Esophagus mucosa (tissue), 1 donor: ENCODE measurements at regions not wholly inside any gene's neighbourhood (a gene's known extent, or its start where the extent isn't known, plus 50 kb on each side); places are given as distances from the start of the nearest gene placed in this dataset.

Experiments
- ATAC-seq: fragments of 200-7000 bp; cut with Tn5 transposase; one replicate; pipeline ENCODE4 v1.9.1; 2020
- donor health status: DM: yes; HTN: yes; CAD: no.

DNA sequence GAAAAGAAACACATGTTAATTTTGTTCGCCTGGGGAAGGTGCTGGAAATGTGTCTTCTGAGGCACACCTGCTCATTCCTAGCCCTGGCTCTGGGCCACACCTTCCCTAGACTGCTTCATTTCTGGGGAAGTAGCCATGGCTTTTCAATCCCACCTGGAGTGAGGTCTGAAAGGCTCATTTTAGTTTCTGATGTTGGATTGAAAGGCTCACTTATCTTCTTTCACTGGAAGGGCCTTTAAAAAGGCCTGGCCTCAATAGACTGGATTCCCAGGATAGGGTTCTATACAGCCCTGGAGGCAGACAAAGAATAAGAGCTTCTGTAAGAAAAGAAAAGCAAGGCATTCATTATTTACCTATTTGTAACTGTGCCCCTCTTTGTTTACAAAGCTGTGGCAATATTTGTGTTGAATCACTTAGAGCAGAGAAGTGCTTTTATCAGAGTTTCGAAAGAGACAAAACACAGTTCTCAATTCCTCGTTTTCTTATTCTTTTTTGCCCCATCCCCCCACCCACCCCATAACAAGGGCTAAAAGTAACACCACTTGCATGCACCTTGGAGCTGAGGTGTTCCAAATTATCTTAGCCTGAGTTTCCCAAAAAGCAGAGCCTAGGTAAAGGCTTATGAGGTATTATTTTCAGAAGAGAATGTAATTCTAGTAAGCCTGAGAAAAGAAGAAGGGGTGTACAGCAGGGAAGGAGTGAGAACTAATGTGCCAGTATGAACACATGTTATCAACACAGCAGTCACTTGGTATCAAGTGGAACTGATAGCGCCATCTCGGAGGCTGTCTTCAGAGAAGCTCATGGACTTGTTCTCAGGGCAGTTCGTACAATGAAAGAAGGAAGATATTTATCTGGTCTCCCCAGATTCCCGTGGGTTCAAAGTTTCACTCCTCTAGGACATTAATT, 413.1 kb downstream of the KCTD16 start:
- no peak for ATAC-seq

DNA sequence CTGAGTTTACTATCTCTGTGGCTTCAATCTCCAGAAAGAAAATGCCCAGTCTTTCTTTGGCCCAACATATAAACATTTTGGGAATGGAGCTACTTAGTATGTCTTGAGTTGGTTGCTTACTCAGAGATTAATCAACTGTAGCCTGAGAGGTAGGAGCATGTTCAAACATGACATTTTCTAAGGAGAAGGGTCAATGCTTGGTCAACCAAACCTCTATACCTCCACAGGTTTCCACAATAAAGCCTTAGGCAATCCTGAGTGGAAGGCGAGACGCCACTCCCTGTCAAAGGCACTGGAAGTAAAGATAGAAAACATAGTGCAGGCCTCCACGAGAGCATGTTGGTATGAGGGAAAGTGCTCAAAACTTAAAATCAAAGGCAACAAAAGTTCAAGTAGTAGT, 411.4 kb downstream of the KCTD16 start:
- ATAC-seq: peak; percentile 70

DNA sequence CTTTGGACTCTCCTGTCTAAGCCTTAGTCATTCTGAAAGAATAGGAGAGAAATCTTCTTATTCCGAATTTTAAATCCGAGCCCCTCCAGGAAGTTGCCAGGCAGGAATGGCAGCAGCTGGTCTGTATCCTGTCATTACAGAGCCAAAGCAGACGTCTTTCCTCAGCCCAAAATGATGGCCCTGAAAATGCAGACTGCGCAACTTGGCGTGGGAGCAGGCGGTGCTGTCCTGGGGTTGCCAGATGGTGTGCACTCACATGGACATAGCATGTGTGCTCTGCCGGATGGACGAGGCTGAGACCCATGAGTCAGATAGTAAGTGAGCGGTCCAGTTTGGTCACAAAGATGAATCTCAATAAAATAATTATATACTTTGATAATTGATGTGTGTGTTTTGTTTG, 410.4 kb downstream of the KCTD16 start:
- ATAC-seq: no peak

DNA sequence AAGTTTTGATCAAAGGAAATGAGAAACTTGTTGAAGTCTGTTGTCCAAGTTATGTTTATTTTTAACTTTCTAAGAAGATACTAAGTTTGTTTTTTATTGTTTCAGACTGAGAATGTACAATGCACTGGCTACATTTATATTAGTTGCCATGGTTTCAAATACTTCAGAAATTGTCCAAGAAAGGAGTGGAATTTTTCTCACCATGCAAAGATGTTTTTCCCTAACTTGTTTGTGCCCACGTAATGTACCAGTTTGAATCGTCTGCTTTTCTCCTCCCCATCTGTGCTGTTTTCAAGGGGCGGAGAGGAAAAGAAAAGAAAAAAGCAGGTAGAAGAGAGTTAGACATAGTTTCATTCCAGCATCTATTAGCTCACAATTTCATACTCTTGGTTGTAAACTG, 407.0 kb downstream of the KCTD16 start:
- ATAC-seq: no peak

DNA sequence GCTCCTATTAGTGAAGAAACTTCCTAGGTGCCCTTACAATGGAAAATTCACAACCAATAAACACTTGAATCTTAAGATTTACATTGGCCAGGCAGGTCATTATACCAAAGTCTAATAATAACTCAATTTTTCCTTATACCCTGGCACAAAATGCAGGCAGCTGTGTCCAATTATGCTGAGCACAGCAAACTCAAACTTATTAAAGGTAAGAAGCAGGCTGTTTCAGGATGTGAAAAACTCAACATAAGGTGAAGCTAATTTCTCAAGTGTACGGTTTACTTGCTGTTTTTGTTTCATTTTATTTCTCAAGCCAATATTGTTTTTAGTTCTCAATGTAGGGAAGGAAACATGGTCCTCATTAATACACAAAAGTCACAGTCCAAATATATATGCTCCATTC, 405.1 kb downstream of the KCTD16 start:
- ATAC-seq: no peak

DNA sequence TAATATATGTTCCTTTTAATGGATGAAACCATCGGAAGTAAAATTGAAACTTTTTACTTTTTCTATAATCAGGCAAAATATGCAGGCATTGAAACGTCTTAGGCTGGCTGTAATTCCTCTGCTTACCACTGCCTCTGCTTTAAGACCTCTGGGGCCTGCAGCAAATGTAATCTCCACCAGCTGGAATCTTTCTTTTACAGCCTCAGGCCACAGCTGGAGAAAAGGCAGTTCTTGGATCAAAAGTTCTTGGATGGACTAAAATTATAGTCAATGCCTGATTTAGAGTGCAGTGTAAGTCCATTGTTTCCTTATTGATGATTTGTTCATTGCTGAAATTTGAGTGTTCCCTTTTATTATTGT, 396.7 kb downstream of the KCTD16 start:
- no peak for ATAC-seq

DNA sequence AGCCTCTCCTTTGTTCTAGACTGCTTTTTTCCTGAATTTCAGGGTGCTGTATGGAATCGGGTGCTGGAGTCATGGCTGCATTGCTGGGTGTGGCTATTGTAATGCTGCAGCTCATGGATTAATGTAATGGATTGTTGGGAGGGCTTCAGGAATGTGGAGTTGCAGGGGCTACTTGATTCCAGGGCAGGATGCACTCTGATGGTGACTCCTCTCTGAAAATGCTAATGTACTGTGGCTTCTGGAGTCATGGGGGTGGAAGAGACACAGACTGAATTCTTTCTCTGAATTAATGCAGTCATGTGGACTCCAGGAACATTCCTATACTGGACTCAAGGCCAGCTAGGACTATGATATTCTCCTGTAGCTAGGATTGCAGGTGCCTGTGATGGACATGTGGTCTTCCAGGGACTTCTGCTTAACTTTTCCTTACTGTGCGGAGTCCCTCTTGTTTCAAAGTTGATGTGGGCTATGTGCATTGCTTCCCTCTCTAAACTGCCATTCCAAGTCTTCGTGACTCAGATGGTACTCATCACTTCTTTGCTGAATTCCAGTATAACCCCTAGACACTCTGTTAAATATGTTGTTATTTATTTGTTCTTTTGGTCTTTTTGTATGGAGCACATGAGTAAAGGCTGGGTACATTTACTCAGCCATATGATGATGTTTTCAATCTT, 396.2 kb downstream of the KCTD16 start:
- no peak for ATAC-seq

DNA sequence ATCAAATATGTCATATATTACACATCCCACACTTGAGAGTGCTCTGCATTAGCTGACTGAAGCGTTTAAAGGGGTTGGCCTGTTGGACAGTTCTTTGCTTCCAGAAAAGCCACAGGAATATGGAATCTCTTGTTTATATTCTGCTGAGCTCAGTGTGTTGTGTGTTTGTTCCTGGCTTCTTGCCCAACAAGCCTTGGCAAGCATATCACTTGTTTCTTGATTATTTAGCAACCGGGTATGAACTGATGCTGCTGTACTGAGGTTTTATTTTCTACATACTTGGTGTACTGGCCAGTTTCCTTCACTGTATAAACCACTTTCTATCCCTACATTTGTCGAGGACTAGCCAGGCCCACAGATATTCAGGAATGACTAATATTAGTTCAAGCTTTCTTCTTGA, 378.9 kb downstream of the KCTD16 start:
- ATAC-seq: no peak

DNA sequence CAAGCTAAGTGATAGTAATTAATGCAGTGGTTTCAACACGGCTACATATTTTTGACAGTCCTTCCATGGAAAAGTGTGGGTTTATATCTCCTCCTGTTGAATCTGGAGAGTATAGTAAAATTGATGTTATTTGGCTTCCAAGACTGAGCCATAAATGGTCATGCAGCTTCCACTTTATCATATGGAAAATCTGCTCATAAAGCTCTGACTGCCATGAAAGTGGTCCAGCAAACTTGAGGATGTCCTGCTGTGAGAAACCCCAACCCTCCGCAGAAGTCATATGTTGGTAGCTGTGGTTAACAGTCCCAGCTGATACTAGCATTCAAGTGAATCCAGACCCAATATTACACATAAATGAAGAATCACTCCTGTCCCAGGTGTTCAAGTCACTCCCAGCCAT, 378.3 kb downstream of the KCTD16 start:
- no peak for ATAC-seq

DNA sequence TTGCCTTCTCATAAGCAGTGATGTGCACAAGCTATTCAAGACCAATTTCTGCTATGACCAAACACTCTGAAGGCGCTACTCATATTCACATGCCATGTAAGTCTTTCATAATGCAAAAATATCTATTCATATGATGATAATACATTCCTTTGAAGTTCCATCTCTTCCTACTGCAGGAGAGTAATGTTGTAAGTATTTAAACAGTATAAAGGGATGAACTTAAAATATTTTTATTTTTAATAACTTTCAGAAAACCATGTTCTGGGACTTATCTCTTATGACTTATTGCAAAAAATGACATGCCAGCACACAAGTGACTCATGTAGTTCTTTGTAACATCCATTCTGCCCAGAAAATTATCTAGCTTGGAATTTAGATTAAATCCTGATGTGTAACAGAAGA, 376.4 kb downstream of the KCTD16 start:
- ATAC-seq: no peak

DNA sequence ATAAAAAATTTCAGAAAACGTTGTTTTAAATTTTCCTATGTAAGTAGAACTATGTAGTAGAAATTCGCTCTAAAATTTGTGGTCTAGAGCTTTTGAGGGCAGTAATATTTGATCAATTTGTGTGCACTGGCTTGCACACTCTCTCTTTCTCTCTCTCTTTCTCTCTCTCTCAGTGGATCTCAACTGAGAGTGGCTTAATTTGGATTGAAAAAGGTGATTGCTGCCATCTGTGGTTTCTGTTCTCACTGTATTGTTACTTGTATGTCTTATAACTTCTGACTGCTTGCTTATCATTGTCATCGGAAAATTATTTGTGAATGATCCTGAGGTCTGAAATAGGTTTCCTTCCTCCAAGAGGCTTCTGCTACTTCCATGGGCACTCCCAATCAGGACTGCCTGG, 368.2 kb downstream of the KCTD16 start:
- no peak for ATAC-seq
